ENCODE measurements at regions not wholly inside any gene's neighbourhood (a gene's known extent, or its start where the extent isn't known, plus 50 kb on each side); places are given as distances from the start of the nearest gene placed in this dataset.

DNA sequence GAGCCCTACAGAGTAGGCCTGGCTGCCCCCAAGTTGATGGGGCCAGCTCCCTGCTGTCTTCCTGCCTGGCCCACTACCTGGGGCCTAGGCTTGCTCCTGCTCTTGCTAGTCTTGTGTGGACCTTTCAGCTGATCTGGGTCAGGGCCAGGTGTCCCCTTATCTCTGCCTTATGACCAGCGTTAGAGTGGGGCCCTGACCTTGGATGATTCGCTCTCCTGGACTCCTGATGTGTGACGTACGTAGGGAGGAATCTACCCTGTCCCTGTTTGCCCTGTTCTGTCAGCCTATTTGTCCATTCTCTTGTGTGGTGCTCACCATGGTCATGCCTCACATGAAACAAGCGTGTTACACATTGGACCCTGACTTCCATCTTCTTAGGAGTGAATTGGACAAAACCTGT is 571.8 kb downstream of the QKI start:
- TF ChIP-seq, protein P1, sequence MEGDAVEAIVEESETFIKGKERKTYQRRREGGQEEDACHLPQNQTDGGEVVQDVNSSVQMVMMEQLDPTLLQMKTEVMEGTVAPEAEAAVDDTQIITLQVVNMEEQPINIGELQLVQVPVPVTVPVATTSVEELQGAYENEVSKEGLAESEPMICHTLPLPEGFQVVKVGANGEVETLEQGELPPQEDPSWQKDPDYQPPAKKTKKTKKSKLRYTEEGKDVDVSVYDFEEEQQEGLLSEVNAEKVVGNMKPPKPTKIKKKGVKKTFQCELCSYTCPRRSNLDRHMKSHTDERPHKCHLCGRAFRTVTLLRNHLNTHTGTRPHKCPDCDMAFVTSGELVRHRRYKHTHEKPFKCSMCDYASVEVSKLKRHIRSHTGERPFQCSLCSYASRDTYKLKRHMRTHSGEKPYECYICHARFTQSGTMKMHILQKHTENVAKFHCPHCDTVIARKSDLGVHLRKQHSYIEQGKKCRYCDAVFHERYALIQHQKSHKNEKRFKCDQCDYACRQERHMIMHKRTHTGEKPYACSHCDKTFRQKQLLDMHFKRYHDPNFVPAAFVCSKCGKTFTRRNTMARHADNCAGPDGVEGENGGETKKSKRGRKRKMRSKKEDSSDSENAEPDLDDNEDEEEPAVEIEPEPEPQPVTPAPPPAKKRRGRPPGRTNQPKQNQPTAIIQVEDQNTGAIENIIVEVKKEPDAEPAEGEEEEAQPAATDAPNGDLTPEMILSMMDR (conservative IDR thresholded peaks at IDR 0.05; ENCODE audit: low read depth, low read length), result no peak
- TF ChIP-seq, protein P2, sequence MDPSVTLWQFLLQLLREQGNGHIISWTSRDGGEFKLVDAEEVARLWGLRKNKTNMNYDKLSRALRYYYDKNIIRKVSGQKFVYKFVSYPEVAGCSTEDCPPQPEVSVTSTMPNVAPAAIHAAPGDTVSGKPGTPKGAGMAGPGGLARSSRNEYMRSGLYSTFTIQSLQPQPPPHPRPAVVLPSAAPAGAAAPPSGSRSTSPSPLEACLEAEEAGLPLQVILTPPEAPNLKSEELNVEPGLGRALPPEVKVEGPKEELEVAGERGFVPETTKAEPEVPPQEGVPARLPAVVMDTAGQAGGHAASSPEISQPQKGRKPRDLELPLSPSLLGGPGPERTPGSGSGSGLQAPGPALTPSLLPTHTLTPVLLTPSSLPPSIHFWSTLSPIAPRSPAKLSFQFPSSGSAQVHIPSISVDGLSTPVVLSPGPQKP (IDR thresholded peaks at IDR 0.05; ENCODE audit: borderline replicate concordance, low read depth, low read length), result no peak
- no peak for TF ChIP-seq RCOR1 (IDR thresholded peaks at IDR 0.05; ENCODE audit: insufficient replicate concordance, low read length)
- TF ChIP-seq POLR2A (IDR thresholded peaks at IDR 0.05; ENCODE audit: low read depth, low read length), result no peak
- TF ChIP-seq SMC3 (IDR thresholded peaks at IDR 0.05; ENCODE audit: low read depth, low read length), result no peak
- no peak for TF ChIP-seq CHD1 (IDR thresholded peaks at IDR 0.05; ENCODE audit: low read depth, low read length)
- TF ChIP-seq, protein P3, sequence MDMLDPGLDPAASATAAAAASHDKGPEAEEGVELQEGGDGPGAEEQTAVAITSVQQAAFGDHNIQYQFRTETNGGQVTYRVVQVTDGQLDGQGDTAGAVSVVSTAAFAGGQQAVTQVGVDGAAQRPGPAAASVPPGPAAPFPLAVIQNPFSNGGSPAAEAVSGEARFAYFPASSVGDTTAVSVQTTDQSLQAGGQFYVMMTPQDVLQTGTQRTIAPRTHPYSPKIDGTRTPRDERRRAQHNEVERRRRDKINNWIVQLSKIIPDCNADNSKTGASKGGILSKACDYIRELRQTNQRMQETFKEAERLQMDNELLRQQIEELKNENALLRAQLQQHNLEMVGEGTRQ (IDR thresholded peaks at IDR 0.05; ENCODE audit: low read depth, low read length), result no peak

All from IMR-90 (cell line).